ENCODE measurements at regions not wholly inside any gene's neighbourhood (a gene's known extent, or its start where the extent isn't known, plus 50 kb on each side); places are given as distances from the start of the nearest gene placed in this dataset.

DNA sequence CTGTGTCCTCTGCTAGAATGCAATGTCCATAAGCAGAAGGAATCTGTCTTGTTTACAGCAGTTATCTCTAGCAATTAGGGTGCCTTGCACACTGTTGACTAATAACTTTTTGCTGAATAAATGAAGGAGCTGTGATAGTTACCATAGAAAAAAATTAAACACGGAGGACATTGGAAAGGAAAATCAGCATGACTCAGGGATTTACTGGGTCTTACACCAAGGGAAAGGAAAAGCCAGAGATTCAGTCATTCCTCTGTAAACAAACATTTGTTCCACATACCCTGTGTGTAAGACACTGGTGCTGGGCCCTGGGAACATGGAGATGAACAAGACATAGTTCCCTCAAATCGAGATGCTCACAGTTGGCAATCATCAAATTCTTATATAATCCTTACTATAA is 183.3 kb downstream of the PTGER3 start:
- Mint-ChIP-seq H3K27me3 (no peaks in the 10 kb centered on the region), H3K4me3 (no peak overlapping the region), H3K27ac (no peak overlapping the region), H3K36me3 (no peaks in the 10 kb centered on the region), H3K9me3 (no peaks in the 10 kb centered on the region), H3K4me1 (ENCODE audit: low read depth) (no peaks in the 10 kb centered on the region)
- CTCF ChIA-PET, result no interaction called here
- no peak for DNase-seq
- intact Hi-C loops (cut with micrococcal nuclease), result no loop called here
- POLR2A ChIA-PET, result no interaction called here

GRCh38 chr1:70866542-70867264 is 180.9 kb downstream of the PTGER3 start:
- intact Hi-C loops (cut with micrococcal nuclease), result no loop called here
- Mint-ChIP-seq H3K4me3 (no peak overlapping the region), H3K27ac (no peak overlapping the region), H3K36me3 (no peaks in the 10 kb centered on the region), H3K27me3 (no peaks in the 10 kb centered on the region), H3K9me3 (peaks cover 3% of the 10 kb centered on the region), H3K4me1 (ENCODE audit: low read depth) (no peaks in the 10 kb centered on the region)
- no peak for DNase-seq
- ChIA-PET CTCF (no interaction called here), POLR2A (no interaction called here)

DNA sequence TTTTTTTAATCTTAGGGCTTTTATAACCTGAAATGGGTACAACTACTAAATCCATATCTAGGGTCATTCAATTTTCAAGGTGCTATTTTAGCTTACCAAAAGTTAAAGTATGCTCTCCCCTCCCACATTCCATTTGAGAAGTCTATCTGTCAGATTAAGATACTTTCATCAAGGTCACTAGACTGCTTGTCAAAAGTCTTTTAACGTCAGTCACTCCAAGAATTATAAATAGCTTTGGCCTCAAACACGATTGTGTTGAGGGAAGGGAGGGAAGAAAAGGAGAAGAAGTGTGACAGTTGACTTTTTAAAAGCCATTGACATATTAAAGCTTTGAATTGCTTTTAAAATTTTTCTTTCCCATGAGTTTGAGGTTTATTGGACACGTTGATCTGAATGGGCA is 175.8 kb downstream of the PTGER3 start:
- ChIA-PET POLR2A (no interaction called here), CTCF (no interaction called here)
- Mint-ChIP-seq H3K27ac (no peak overlapping the region), H3K4me3 (no peak overlapping the region), H3K27me3 (no peaks in the 10 kb centered on the region), H3K9me3 (peaks cover 3% of the 10 kb centered on the region), H3K4me1 (ENCODE audit: low read depth) (no peaks in the 10 kb centered on the region), H3K36me3 (no peaks in the 10 kb centered on the region)
- DNase-seq, result no peak
- intact Hi-C loops (cut with micrococcal nuclease), result no loop called here

GRCh38 chr1:70874063-70874462 is 173.6 kb downstream of the PTGER3 start:
- Mint-ChIP-seq H3K27me3 (no peaks in the 10 kb centered on the region), H3K4me1 (ENCODE audit: low read depth) (no peaks in the 10 kb centered on the region), H3K36me3 (no peaks in the 10 kb centered on the region), H3K27ac (no peak overlapping the region), H3K4me3 (no peak overlapping the region), H3K9me3 (peaks cover 3% of the 10 kb centered on the region)
- intact Hi-C loops (cut with micrococcal nuclease), result no loop called here
- DNase-seq, result no peak
- ChIA-PET CTCF (no interaction called here), POLR2A (no interaction called here)

DNA sequence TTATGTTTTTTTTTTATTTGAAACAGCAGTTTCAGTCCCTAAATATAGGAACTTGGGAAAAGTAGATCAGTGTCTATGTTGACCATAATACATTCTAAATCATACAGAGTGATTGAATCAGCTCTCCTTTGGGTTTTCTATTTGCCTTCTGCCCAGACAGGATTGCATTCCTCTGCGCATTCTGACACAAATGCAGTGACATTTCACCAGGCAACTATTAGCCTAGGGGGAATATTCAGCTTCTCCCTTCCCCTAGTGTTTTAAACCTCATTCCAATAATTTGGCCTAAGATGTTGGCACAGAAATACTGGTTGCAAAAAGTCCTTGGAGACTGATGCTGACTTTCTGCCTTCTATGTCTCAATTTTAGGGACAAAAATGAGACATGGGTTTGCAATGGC is 172.8 kb downstream of the PTGER3 start:
- no peak overlapping the region for H3K27ac Mint-ChIP-seq
- H3K36me3 Mint-ChIP-seq, result no peaks in the 10 kb centered on the region
- ChIA-PET CTCF (no interaction called here), POLR2A (no interaction called here)
- DNase-seq, result no peak
- intact Hi-C loops (cut with micrococcal nuclease), result no loop called here
- peaks cover 3% of the 10 kb centered on the region for H3K9me3 Mint-ChIP-seq
- no peak overlapping the region for H3K4me3 Mint-ChIP-seq
- no peaks in the 10 kb centered on the region for H3K4me1 Mint-ChIP-seq (ENCODE audit: low read depth)
- H3K27me3 Mint-ChIP-seq, result no peaks in the 10 kb centered on the region

GRCh38 chr1:70877343-70877742 is 170.3 kb downstream of the PTGER3 start:
- intact Hi-C loops (cut with micrococcal nuclease), result no loop called here
- no peaks in the 10 kb centered on the region for H3K36me3 Mint-ChIP-seq
- ChIA-PET CTCF (no interaction called here), POLR2A (no interaction called here)
- no peaks in the 10 kb centered on the region for H3K9me3 Mint-ChIP-seq
- H3K4me1 Mint-ChIP-seq (ENCODE audit: low read depth), result no peaks in the 10 kb centered on the region
- peaks cover 1% of the 10 kb centered on the region for H3K27me3 Mint-ChIP-seq
- H3K27ac Mint-ChIP-seq, result no peak overlapping the region
- no peak overlapping the region for H3K4me3 Mint-ChIP-seq
- DNase-seq, result no peak

GRCh38 chr1:70887936-70888335 is 159.7 kb downstream of the PTGER3 start:
- no peak overlapping the region for H3K4me3 Mint-ChIP-seq

DNA sequence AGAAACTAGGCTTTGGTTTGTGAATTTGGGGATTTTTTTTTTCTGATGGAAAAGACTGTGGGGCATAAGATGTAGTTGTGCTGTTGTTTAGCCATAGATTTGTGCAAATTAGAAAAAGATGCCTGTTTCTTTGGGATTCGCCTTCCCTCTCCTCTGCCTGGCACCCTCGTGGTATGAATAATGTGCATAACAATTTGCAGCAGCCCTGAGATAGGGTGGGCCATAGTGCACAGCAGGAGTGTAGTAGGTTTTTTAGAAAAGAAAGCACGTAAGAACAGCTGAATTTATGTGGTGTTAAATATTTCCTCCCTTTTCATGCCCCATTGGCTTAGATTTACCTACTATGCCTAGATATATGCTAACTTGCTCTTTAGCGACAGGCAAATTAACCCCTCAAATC is 158.9 kb downstream of the PTGER3 start:
- Mint-ChIP-seq H3K27ac (no peak overlapping the region), H3K36me3 (no peaks in the 10 kb centered on the region), H3K9me3 (no peaks in the 10 kb centered on the region), H3K4me1 (ENCODE audit: low read depth) (no peaks in the 10 kb centered on the region), H3K4me3 (no peak overlapping the region), H3K27me3 (peaks cover 5% of the 10 kb centered on the region)
- DNase-seq, result no peak
- ChIA-PET CTCF (no interaction called here), POLR2A (no interaction called here)
- intact Hi-C loops (cut with micrococcal nuclease), result no loop called here

More at GRCh38 chr1:70887936-70888335, 159.7 kb downstream of the PTGER3 start:
- DNase-seq, result no peak
- POLR2A ChIA-PET, result no interaction called here
- CTCF ChIA-PET, result no interaction called here
- Mint-ChIP-seq H3K4me1 (ENCODE audit: low read depth) (no peaks in the 10 kb centered on the region), H3K9me3 (no peaks in the 10 kb centered on the region), H3K36me3 (no peaks in the 10 kb centered on the region), H3K27ac (no peak overlapping the region), H3K27me3 (peaks cover 5% of the 10 kb centered on the region)
- intact Hi-C loops (cut with micrococcal nuclease), result no loop called here

GRCh38 chr1:70890408-70890807 is 157.2 kb downstream of the PTGER3 start:
- Mint-ChIP-seq H3K4me3 (no peak overlapping the region), H3K27me3 (peaks cover 5% of the 10 kb centered on the region), H3K4me1 (ENCODE audit: low read depth) (no peaks in the 10 kb centered on the region), H3K9me3 (no peaks in the 10 kb centered on the region), H3K27ac (no peak overlapping the region), H3K36me3 (no peaks in the 10 kb centered on the region)
- intact Hi-C loops (cut with micrococcal nuclease), result no loop called here
- POLR2A ChIA-PET, result no interaction called here
- no peak for DNase-seq
- CTCF ChIA-PET, result no interaction called here

GRCh38 chr1:70891051-70891843 is 156.4 kb downstream of the PTGER3 start:
- Mint-ChIP-seq H3K27me3 (peaks cover 5% of the 10 kb centered on the region), H3K9me3 (no peaks in the 10 kb centered on the region), H3K36me3 (no peaks in the 10 kb centered on the region), H3K27ac (no peak overlapping the region), H3K4me1 (ENCODE audit: low read depth) (no peaks in the 10 kb centered on the region), H3K4me3 (no peak overlapping the region)
- POLR2A ChIA-PET, result no interaction called here
- CTCF ChIA-PET, result no interaction called here
- intact Hi-C loops (cut with micrococcal nuclease), result no loop called here
- no peak for DNase-seq

- DNase-seq, result no peak
- H3K4me3 Mint-ChIP-seq, result no peak overlapping the region
- POLR2A ChIA-PET, result no interaction called here
- no peaks in the 10 kb centered on the region for H3K9me3 Mint-ChIP-seq
- no peaks in the 10 kb centered on the region for H3K36me3 Mint-ChIP-seq
- H3K27me3 Mint-ChIP-seq, result peaks cover 5% of the 10 kb centered on the region
- CTCF ChIA-PET, result no interaction called here
- intact Hi-C loops (cut with micrococcal nuclease), result no loop called here
- H3K4me1 Mint-ChIP-seq (ENCODE audit: low read depth), result no peaks in the 10 kb centered on the region
- H3K27ac Mint-ChIP-seq, result no peak overlapping the region
Observed at GRCh38 chr1:70892140-70892539, 155.5 kb downstream of the PTGER3 start.

DNA sequence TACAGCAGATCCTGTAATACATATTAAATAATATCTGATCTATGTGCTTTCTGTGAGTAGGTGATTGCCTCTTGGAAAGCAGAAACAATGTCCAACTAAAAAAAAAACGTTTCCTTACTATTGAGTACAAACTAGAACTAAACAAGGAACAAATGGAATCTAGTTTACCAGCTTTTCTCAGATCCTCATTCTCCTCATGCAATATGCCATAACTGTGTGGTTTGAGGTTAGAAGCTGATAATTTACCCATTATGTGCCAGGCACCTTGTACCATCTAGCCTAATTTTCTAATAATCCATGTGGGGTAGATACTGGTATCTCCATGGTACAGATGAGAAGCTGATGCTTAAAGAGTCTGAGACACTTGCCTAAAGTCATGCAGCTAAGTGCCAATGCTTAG is 154.7 kb downstream of the PTGER3 start:
- H3K4me1 Mint-ChIP-seq (ENCODE audit: low read depth), result no peaks in the 10 kb centered on the region
- intact Hi-C loops (cut with micrococcal nuclease), result no loop called here

GRCh38 chr1:70893381-70893780 is 154.2 kb downstream of the PTGER3 start:
- no peaks in the 10 kb centered on the region for H3K36me3 Mint-ChIP-seq
- no peak overlapping the region for H3K27ac Mint-ChIP-seq
- CTCF ChIA-PET, result interaction anchor here (0.9 kb wide), 1 partner anchor 42 kb away, joined by 4 read pairs; no protein-coding TSS in a partner anchor
- POLR2A ChIA-PET, result no interaction called here
- no peak overlapping the region for H3K4me3 Mint-ChIP-seq
- peaks cover 5% of the 10 kb centered on the region for H3K27me3 Mint-ChIP-seq
- H3K9me3 Mint-ChIP-seq, result no peaks in the 10 kb centered on the region
- intact Hi-C loops (cut with micrococcal nuclease), result no loop called here
- DNase-seq, result no peak
- H3K4me1 Mint-ChIP-seq (ENCODE audit: low read depth), result no peaks in the 10 kb centered on the region

More for the DNA sequence above, 154.7 kb downstream of the PTGER3 start:
- Mint-ChIP-seq H3K9me3 (no peaks in the 10 kb centered on the region), H3K27me3 (peaks cover 5% of the 10 kb centered on the region), H3K27ac (no peak overlapping the region), H3K36me3 (no peaks in the 10 kb centered on the region), H3K4me3 (no peak overlapping the region)
- ChIA-PET CTCF (interaction anchor here (0.9 kb wide), 1 partner anchor 42 kb away, joined by 4 read pairs; no protein-coding TSS in a partner anchor), POLR2A (no interaction called here)
- DNase-seq, result no peak

Measured in activated CD4-positive, alpha-beta memory T cell treated with anti-CD3 and anti-CD28 coated beads for 36 hours (primary cell).